DMS114 treated with DMSO at 0.1 percent for 48 hours (cell line): ENCODE measurements at regions not wholly inside any gene's neighbourhood (a gene's known extent, or its start where the extent isn't known, plus 50 kb on each side); places are given as distances from the start of the nearest gene placed in this dataset.

Experiments used
- DNase-seq: peaks from one replicate; lab custom pipeline; 2025; ENCODE audit not compliant: unreplicated experiment; lab: John Stamatoyannopoulos, UW

DNA sequence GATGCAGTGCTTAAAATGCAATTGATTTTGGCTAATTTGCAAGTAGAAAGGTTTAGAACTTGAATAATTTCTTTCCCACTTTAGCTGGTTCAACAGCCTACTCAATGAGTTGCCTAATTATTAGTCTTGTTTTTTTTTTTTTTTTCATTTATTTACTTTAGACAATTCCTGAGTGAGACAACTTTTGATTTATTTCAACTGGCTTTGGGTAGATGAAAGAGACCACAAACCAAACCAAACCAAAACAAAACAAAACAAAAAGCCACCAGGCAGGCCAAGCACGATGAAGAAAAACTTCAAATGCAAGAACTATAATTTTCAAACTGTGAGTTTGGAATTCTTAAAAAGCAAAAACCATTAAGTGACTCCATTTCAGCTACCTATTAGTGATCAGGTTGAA is 469.9 kb downstream of the GBE1 start:
- DNase-seq = no peak

DNA sequence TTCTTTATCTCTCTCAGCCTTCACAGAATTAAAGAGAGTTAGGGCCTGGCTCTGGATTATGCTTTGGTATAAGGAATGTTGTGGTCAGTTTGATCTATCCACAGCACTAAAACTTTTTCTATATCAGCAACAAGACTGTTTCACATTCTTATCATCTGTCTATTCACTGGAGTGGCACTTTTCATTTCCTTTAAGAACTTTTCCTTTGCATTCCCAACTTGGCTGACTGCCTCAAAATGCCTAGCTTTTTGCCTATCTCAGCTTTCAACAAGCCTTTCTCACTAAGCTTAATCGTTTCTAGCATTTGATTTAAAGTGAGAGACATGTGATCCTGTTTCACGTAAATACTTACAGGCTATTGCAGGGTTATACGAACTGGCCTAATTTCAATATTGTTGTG is 471.8 kb downstream of the GBE1 start:
- no peak for DNase-seq

DNA sequence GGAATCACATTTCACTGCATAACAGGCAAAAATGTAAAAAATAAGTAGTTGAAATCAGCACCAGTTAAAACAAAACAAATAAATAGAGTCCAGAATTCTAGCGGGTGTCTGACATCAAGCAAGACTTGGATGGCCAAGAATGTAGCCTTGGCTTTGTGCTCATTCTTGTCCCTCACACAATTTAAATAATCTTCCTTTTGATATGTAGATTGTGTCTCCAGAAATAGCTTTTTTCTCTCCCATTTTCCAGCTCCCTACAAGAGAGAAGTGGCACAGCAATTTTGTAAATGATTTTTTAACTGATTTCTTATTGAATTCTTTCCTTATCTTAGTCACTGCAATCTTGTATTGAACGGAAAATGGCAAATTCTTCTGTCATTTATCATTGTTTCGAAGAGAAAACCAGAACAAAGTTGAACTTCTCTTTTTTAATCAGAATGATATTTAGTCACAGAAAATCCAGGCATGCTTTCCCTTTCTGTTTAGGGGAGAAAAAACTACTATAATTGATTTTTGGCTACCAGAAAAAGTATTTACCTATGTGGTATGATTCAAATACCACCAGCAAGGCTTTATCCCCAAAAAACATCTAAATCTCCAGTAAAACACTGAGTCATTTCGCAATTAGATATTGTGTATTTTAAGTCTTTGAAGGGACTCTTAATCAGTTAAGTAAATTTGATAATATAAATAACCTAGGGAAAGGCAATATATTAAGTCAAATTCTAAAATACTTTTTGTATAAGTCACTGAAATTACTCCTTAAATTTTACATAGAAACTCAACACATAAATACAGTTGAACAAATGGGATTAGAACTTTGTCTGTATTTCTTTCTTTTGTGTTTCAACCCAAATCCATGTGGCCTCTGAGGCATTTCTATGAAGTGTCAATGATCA is 481.7 kb downstream of the GBE1 start:
- no peak for DNase-seq

DNA sequence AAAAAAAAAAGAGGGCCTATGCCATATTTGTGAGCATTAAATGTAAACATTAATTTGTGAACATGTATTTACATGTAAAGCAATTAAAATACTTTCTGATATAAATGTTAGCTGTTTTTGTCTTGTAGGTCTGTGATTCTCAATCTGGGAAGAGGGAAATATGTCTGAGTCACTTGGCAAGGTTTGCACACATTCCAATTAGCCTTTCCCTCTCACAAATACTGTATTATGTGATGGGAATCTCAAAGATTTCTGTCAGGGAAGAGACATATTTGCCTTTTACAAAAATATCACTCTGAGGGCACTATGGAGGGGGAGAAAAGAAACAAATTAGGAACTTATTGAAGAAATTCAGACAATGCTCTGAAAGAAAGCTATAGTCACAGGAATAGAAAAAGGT is 483.6 kb downstream of the GBE1 start:
- no peak for DNase-seq

DNA sequence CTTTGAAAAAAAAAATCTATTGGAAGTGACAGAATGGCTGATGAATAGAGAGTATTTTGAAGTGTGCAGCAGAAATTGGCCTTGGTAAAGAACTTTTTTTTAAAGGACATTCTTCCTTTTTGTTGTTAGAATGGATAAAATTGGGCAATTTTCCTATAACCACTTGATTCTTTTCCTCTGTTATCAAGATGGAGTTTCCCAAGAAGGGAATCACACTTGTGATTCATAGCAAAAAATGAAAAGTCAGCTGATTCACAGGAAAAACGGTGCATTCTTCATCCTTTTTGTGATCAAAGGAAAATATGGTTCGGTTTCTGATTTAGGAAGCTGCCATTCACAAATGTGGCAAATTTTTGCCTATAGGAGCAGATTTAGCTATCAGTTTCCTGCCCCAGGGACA is 486.8 kb downstream of the GBE1 start:
- DNase-seq = no peak

DNA sequence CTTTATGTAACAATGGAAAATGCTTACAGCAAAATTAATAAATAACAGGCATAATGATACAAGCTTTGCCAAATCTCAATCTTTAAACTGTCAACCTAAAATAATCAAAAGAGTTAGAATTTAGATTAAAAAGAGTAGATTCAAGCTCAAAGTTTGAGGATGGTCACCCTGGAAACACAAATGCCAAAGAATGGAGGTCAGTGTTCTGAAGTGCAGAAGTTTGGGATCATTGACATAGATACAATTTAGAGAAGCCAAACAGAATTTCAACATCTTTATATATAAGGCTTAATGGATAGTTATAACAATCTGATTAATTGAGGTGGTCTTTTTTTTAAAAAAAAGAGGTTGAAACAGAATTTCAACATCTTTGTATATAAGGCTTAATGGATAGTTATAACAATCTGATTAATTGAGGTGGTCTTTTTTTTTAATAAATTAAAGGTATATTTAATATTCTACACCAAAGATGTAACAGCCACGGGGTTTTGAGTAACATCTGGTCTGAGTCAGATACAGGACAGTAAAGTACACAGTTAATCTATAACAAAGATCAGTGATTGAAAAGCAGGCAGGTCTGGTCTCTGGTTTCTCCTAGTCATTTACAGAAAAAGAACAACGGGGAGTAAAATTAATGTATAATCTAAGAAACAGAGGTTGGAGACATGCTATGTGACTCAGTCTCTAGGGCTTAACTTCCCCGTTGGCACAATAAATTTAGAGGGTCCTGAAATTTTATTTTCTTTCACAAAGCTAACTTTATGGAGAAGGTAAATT is 490.7 kb downstream of the GBE1 start:
- DNase-seq = no peak

DNA sequence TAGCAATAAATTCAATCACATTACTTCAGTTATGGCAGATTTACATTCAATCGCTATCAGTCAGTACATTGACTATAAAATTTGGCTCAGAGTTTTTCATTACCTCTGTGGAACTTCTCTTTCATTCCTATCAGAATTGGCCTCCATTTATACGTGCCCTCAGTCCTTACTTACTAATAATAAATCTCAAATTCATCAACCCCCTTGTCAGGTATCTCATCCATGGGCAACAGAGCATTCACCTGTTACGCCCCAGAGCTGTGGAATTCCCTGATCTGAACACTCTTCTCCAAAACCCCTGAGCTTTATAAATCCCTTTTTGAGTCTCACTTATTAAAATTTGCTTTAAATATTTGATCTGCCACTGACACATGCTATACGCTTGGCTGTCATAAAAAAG is 492.9 kb downstream of the GBE1 start:
- no peak for DNase-seq

DNA sequence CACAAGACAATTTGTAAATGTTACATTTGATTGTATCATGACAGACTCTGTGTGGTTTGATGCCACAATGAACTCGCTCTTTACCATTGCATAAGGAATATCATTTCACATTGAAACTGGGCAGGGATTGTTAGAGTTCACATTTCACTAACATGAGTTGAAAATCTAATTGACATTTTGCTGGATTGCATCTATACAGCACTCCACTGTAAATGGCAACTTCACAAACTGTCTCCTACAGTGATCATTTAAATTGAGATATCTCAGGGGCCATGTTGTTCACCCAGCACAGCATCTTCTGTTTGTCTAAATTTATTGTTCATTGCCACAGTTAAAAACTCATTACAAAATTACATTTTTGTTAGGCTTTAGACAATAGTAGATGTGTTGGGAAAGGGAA is 499.4 kb downstream of the GBE1 start:
- DNase-seq = no peak

DNA sequence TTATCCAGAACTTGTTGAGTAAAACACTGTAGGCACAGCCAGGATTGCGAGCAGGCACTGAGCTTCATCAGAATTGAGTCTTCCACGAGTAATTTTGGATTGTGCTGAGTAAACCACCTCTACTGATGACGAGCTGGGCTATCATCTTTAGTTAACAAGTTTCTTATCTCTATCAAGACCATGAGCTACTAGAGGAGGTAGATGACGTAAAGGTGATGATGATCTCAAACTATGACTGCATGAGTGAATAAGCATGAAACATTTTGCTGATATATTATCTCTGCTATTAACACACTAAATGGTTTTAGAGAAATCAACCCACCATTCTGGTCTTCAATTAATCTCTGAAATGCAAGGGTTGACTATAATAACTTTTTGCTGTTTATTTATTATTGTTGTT is 506.0 kb downstream of the GBE1 start:
- no peak for DNase-seq

DNA sequence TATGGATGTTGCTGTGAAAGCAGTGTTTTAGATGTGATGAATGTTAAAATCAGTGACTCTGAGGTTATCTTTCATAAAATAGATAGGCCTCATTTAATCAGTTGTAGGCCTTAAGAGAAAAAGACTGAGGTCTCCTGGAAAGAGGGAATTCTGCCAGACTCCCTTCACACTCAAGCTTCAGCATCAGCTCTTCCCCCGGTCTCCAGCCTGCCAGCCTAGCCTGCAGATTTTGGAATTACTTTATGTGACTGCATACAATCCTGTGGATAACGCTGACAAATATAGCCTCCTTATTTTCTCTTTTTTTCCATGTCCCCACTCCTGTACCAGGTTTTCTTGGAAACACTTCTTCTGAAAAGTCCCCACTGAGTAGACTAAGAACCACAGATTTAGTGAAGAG is 510.3 kb downstream of the GBE1 start:
- DNase-seq = no peak

DNA sequence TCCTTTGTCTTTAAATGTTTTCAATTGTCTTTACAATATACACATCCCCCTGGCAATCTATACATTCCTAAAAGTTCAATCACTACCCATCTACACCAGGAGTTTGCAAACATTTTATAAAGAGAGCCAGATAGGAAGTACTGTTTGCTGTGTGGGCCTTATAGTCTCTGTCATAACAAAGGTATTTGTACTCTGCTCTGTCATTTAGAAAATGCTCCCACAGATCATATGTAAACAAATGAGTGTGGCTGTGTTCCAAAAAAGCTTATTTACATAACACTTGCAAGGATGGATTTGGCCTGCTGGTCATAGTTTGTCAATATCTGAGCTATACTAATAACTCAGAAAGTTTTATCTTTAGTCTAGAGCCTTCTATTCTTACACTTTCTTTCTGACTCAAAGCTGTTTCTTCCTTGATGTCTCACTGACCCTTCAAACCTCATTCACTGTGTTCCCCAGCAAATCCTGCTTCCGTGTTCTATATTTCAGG is 511.9 kb downstream of the GBE1 start:
- DNase-seq = no peak

DNA sequence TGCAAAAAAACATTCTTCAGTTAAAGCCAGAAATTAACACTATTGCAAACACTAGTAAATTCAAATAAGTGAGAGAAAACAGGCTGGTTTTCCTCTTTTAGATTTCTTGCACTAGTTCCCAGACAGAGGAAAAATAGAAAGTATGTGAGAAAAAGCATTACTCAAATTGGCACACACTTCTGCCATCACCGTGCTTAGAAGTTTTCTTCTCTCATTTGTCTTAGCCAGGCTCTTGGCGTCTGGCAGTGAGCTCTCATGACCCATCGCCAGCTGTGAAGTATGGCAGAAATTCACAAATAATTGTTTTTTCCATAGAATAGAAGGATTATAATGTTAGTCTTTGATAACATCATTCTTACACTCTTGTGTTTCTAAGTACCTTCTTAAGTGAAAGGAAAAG is 515.9 kb downstream of the GBE1 start:
- DNase-seq = no peak

DNA sequence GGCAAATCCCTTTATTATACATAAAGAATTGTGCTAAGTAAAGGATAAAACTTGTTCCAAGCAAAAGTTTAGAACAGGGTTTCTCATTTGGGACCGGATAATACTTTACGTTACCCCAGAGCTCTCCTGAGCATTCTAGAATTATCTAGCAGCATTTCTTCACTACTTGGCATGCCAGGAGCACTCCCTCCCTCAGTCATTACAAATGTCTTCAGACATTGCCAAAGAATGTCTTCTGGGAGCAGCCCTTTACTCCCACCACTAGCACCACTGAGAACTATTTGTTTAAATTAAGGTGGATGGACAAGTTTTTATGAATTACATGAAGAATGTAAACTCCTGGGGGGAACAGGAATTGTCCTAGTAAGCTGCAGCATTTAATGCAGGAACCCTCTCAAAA is 516.4 kb downstream of the GBE1 start:
- no peak for DNase-seq

DNA sequence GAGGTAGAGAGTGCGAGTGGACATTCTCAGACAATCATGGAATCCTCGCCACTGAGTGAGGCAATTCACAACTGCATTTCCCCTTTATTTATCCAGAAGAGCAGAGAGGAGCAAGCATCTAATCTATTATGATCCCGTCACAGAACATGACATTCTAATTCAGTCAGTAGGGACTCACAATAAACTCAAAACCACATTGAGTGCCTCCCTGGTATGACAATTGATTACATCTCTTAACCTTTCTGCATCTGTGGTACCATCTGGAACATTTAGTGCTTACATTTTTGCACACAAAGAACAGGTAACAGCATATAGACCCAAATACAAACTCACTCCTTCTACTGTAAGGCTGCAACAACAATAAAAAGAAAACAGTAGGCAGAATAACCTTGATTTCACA is 517.2 kb downstream of the GBE1 start:
- no peak for DNase-seq

DNA sequence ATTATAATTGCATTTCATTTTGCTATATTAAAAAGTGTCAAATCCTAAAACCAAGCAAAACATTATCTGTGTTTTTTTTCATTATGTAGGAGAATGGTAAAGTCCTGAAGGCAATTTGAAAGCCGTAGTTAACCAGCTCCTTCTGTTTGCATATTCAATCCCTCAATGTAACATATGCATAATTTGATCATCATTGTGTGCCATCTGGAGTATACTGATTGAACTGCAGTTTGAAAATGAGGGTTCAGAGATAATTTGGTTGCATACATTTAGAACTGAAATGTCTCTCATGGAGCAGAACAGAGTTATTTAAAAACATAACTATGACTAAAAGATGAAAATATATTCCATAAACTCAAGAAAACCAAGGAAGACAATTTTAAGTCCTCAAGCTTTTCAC is 518.6 kb downstream of the GBE1 start:
- no peak for DNase-seq

DNA sequence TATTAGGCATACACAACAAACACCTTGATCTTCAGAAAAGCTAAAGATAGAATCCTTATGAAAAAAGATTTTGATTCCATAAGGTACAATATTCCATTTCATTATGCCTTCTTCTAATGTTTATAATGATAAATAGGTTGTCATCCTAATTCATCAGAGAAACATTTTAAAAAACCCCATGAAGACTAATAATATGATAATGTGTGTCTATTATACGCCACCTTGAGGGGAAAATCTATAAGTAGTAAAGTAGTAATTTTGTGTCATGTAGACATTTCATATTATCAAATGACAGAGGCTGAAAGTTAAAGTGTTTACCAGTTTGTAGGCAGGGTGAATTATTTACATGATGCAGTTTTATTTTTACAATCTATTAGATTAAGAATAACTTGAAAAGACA is 524.3 kb downstream of the GBE1 start:
- no peak for DNase-seq

DNA sequence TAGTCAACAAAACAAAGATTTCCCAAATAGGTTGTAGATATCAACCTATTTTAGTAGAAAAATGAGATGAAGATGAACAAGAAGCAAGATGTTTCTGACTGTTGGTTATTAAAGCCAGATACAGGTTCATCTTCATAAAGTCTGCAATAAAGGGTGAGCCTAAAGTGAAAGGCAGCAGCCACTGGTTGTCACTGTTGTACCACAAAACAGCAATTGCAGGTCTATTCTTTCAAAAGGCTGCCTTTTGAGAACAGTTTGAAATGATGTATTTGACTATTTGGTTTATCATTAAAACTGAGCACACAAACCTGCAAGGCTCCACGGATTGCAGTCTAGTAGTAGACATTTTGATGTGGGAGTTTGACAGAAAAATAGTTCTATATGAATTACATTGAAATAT is 543.4 kb downstream of the GBE1 start:
- no peak for DNase-seq

DNA sequence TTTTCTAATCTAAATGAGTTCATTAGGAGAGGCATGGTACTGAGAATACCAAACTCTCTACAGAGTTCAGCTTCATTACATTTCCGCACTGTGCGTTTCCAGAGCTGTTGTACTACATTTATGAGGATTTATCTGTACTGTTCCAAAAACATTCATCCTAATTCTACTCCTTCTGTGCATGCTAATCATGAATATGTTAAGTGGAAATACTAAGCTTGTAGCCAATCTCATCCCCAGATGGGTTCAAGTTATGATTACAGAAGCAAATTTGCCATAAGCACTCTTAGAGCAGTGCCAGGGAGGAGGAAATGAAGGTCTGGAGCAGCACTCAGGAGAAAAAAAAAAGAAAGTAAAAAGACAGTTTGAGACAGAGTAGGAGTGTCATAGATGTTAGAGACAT is 544.3 kb downstream of the GBE1 start:
- DNase-seq = no peak

DNA sequence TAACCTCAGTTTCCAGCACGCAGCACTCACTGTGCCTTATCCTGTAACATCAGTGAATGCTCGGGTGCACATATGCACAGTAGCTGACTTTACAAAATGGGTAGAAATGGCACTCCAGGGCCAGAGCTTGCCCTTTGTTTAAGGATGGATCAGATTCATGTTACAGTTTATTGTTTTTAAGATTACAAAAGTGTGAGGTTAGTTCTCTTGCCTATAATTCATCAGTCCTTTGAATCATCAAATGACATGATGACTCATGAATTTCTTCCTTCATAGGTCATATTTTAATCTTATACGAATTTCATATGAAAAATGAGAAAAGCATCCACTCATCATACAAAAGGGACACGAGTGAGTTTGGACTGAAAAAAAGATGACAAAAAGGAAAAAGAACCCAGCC is 545.3 kb downstream of the GBE1 start:
- no peak for DNase-seq

DNA sequence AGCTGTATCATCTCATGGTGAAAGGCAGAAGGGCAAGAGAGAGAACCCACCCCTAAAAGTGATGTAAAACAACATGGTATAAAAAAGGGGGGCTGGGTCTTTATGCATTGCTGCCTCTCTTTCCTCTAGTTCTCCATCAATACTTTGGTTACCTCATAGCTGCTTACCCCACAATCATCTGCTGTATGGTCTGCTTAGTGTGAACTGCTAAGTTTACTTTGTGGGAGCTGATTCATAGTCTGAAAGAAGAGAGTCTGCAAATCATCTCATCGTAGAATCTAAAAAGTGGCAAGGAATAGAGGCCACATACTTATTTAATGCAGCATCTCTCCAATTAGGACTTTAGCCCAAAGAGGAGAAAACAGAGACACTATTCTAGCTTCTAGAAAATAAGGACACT is 546.8 kb downstream of the GBE1 start:
- no peak for DNase-seq

DNA sequence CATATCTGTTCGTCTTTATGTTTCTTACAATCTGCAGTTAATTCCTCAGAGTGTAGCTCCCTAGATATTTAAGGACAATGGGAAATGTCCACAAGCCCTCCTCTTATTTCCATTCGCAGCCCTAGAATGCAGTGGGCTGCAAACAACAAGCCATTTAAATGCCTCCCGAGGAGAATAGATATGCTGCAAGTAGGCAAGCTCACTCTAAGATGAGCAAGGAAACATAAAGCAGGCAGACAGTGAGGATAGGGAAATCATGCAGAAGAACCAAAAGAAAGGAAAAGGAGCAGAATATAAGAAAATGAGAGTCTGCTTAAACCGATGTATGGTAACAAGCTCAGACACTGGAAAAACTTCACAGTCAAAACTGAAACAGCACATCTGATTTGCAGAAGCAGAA is 561.9 kb downstream of the GBE1 start:
- no peak for DNase-seq

DNA sequence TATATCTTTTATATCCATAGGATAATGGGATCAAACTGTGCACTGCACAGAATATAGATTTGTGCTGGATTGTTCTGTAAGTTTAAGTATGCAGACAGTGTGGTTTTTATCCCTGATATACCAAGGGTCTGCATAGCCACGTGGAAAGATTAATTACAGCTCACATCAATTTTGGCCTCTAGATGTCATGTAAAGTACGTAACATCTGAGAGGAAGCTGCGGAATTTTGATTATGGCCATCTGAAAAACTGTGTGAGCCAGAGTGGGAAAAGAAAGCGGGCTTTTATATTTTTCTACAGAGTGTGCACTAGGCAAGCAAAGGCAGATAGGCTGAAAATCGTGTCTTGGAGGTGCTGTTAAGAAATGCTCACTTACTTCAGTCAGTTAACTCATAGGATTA is 562.7 kb downstream of the GBE1 start:
- DNase-seq = no peak
